ENCODE measurements at regions not wholly inside any gene's neighbourhood (a gene's known extent, or its start where the extent isn't known, plus 50 kb on each side); places are given as distances from the start of the nearest gene placed in this dataset.
"Not testable (repeated sequence)": the region's sequence is repeated elsewhere in the genome, so short reads cannot be mapped to it uniquely, and the experiment has no call there.

DNA sequence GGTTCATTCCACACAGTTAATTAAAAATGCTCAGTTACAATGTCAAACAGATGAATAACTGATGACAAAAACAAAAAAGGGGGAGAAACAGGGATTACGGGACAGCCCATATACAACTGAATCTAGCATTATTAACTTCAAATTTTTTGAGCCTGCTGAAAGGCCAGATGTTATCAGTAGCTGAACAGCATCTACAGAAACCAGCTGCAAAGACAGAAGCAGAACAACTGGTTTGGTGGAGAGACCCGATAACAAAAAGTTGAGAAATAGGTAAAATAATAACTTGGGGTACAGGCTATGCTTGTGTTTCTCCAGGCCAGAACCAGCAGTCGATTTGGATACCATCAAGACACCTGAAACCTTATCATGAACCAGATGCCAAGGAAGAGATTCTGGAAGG lies 109.8 kb downstream of the SEPTIN7 start:
- not testable (repeated sequence) for DNase-seq

DNA sequence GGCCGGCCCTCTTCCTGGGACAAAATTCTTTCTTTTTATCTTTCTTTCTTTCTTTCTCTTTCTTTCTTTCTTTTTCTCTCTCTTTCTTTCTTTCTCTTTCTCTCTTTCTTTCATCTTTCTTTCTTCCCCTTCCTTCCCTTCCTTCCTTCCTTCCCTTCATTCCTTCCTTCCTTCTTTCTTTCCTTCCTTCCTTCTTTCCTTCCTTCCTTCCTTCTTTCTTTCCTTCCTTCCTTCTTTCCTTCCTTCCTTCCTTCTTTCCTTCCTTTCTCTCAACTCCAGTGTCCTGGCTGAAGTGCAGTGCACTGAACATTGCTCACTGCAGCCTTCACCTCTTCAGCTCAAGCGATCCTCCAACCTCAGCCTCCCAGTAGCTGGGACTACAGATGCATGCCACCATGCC lies 112.5 kb downstream of the SEPTIN7 start:
- not testable (repeated sequence) for DNase-seq

DNA sequence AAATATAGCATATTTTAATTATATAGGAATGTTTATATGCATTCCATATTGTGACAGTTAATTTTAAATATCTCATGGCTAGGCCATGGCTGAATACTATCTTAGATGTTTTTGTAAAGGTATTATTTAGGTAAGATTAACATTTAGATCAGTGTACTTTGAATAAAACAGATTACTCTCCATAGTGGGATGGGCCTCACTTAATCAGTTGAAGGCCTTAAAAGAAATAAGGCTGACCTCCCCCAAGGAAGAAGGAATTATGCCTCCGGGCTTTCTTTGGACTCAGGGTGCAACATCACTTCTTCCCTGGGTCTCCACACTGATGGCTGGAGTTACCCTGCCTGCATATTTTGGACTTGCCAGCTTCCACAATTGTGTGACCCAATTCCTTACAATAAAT lies 113.4 kb downstream of the SEPTIN7 start:
- not testable (repeated sequence) for DNase-seq

DNA sequence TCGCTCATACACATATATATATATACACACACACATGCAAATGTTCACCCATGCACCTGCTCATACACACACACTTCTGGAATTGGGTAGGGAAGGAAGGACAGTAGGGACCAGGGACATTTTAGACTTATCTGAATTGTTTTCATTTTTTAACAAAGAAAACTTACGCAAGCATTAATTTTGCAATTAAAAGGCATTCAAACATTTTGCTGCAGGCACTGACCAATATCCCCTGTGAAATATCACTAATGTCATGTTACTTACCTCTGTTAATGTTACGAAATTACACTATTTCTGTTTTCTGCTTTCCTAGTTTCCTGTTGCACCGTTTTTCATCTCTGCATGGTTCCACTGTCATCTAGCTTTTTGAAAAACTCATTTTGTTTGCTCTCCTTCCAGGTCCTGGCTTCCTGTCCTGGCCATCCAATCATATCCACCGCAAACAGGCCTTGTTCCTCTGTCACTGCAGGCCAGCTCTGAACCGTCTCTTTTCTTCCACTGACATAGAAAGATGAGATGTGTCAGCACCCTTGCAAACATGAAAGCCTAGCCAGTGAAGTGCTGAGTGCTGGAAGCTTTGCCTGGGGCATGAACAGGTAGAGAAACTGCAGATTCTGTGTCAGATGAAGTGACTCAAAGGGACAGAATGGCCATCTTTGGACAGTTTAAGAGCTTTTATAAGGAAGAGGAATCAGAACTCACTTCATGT lies 114.5 kb downstream of the SEPTIN7 start:
- DNase-seq, result not testable (repeated sequence)

DNA sequence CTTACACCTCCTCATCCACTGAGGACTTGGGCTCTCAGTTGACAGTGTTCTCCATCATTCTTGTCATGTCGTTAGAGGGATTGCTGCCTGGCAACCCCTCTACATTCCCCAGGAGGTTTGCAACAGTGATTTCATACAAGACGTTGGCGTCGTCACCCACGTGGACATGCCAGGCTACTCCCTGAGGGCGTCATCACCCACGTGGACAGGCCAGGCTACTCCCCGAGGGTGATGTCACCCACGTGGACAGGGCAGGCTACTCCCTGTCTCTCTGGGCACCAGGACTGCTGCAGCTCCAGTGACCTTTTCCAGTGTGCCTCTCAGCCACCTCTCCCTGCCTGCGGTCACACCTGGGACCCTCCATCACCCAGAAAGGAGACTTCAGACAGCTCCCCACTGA lies 117.4 kb downstream of the SEPTIN7 start:
- DNase-seq, result not testable (repeated sequence)

DNA sequence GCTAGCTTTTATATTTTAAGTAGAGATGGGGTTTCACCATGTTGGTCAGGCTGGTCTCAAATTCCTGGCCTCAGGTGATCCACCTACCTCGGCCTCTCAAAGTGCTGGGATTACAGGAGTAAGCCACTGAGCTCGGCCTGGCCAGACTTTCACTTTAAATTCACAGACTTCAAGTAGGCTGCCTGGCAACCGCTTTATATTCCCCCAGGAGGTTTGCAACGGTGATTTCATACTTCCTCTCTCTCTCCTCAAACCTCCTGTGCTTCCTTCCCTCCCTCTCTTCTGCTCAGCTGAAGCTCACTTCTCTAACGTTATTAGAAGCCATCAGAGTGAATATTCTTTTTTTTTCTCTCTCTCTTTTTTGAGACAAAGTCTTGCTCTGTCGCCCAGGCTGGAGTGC lies 118.8 kb downstream of the SEPTIN7 start:
- not testable (repeated sequence) for DNase-seq

DNA sequence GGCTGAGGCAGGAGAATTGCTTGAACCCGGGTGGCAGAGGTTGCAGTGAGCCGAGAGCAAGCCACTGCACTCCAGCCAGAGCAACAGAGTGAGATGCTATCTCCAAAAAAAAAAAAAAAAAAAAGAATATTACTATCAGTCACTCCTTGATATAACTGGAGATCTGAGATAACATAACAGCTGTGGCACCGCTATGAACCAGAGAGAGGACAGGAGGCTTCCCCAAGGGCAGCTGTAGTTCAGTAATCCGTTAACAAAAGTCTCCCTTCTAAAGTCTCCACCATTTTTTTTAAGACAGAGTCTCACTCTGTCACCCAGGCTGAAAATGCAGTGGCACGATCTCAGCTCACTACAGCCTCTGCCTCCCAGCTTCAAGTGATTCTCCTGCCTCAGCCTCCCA lies 120.5 kb downstream of the SEPTIN7 start:
- not testable (repeated sequence) for DNase-seq

DNA sequence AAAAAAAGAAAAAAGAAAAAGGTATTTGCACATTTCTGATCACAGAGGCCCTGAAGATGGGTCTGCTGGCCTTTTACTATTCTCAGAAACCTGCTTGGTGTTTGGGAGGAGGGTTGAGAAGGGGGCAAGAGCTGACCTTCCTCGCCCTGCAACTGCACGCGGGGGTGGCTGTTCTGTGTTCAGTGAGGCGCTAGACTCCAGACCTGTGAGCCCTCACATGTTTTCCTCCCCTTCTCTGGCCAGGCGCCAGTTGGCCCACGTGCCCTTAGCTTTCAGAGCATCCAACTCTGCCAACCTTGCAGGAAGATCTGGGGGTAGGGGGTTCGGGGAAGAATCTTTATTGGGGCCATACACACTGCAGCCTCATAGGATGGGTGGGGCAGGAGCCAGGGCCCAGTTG lies 123.8 kb downstream of the SEPTIN7 start:
- not testable (repeated sequence) for DNase-seq

DNA sequence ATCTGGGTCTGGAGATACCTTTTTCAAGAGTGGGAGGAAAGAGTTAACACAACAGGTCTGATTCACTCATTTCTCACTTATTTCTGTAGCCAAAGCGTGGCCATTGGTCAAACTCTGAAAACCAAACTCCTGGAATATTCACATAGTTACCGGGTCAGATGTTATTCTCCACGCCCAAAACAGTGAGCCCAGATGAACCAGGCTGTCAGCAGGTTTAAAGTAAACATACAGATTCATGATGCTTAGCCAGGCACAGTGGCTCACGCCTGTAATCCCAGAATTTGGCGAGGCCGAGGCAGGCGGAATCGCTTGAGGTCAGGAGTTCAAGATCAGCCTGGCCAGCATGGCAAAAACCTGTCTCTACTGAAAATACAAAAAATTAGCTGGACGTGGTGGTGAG lies 126.1 kb downstream of the SEPTIN7 start:
- DNase-seq, result not testable (repeated sequence)

DNA sequence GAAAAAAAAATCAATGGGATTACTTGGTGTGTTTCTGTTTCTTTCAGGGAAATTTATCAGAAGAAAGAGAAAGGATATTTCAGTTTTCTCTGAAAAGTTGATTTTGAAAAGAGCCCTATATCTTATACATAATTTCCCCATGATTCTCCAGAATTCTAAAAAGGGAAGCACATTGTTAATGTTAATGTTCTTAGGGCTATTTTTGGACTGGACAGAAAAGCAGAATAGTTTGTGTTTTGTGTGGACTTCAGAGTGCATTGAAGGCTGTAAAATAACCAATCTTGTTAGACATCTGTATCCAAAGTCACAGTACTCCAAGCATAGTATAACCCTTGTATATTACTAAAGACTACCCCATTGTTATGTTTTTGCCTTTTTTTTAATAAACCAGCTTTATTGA lies 130.3 kb downstream of the SEPTIN7 start:
- DNase-seq, result not testable (repeated sequence)

DNA sequence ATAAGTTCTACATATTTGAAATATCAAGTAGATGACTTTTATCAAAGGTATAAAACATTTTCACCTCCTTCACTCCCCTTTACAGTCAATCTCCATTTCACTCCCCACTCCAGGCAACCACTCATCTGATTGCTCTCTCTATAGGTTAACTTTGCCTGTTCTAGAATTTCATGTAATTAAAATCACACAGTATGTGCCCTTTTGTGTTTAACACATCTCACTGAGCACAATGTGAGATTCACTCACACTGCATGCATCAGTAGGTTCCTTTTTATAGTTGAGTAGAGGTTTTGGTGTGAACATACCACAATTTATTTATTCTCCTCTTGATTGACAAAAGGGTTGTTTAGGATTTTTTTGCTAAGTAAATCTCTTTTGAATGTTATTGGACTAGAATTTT lies 130.7 kb downstream of the SEPTIN7 start:
- DNase-seq, result not testable (repeated sequence)

DNA sequence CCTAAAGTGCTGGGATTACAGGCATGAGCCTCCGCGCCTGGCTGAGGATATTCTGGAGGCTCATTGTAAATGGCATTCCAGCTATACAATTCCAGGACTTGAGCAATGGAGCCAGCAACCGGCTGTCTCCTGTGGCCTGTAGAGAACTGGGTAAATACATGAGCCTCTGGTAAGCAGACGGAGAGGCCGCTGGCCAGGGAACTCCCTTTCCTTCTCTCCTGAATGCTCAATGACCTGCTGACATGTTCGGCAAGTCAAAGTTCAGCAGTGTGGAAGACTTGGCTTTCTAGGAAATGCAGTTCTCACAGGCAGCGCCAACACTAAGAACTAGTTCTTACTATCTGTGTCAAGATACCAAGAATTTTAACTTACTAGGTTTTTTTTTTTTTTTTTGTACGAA lies 139.8 kb downstream of the SEPTIN7 start:
- not testable (repeated sequence) for DNase-seq

DNA sequence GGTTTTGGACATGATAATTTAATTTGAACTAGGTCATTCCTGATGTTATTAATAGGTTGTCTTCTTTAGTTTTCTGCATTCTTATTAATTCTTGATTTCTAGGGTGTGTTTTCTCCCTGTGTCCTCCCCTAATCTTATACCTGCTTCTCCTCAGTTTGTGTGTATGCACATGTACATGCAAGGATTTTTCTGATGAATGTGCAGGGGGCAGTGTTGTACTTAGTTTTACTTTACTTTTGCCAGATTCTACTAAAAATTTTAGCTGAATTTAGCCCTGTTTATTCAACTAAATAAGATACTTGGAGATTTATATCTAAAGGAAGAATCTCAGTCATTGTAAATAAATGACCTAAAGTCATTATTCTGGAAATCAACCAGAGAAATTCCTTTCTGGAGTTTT lies 144.8 kb downstream of the SEPTIN7 start:
- DNase-seq, result not testable (repeated sequence)

DNA sequence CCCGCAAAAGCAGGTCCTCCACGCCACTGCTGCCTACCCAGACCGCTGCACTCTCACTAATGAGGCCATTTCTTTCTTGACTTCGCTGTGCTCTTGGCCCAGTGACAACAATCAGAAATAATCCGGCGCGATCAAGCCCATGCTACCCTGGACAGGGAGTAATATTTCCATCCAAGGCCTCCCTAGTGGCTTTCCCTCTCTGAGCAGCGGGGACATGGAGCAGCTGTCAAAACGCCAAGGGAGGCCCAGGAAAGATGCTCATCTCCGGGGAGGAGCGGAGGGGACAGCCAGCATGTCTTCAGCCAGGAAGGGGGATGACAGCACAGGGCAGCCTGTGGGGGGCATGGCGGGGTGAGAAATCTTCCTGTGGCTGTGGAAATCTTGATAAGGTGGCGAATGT lies 154.9 kb downstream of the SEPTIN7 start:
- not testable (repeated sequence) for DNase-seq

DNA sequence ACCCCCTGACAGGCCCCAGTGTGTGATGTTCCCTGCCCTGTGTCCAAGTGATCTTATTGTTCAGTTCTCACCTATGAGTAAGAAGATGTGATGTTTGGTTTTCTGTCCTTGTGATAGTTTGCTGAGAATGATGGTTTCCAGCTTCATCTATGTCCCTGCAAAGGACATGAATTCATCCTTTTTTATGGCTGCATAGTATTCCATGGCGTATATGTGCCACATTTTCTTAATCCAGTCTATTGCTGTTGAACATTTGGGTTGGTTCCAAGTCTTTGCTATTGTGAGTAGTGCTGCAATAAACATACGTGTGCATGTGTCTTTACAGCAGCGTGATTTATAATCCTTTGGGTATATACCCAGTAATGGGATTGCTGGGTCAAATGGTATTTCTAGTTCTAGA lies 156.1 kb downstream of the SEPTIN7 start:
- not testable (repeated sequence) for DNase-seq

DNA sequence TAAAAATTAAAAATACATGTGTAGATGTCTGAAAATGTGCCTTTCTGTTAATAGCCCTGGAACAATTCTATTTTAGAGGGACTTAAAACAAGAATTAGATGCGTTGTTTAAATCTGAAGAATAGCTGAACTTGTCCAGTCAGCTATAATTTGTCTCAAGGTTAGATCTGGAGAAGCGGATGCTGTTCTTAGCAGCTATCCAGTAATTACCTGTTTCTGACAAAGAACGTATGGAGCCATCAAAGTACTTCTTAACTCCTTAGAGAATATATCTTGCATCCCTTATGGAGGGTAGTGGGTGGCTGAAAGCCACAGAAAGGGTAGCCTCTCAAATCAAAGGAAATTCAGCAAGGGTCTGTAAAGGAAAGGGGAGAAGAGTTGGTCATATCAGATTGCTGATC lies 160.4 kb downstream of the SEPTIN7 start:
- not testable (repeated sequence) for DNase-seq

DNA sequence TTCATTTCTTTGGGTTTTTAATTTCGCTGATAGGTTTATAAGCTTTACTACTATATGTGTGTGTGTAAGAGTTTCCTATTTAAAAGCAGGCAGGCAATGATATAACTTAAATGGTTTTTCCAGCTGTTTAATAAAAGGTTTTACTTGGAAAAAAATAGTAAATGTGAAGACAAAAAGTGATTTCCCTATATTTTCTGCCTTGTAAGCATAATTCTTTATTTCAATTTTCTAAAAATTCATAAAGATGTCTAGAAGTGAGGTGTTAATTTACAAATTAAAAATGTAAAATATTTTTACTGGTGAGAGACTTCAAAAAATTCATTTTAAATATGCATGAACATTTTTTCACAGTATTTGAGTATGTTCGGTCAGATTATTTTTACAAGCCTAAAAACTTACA lies 161.8 kb downstream of the SEPTIN7 start:
- DNase-seq, result not testable (repeated sequence)

DNA sequence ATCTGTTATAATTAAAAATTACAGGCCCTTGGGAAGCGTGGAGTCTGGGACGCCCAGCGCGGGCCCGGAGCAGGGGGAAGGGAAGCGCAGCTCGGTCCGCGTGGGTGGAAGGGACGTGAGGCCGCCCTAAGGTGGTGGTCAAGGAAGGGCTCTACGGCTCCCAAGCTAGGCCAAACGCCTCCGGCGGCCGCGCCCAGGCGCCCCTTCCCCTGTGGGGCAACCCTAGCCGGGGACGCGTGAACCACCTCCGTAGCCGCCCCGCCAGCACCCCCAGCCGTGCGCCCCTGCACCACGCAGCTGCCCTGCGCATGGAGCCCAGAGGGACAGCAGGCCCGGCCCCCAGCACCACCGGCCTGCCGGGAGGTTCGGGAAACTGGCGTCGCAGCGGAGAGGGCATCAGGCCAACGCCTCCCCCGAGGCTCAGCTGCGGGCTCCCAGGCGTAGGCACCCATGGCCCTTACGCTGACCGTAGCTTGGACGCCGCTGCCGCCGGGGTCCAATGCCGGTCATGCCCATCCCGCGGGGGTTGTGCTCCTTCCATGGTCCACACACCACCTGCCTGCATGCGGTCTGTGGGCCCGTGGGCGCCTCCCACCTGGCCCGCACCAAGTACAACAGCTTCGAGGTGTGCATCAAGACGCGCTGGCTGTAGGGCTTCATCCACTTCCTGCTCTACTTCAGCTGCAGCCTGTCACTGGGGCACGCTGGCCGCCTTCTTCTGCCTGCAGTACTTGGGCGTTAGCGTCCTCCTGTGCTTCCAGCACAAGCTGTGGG lies 166.7 kb downstream of the SEPTIN7 start:
- no peak for DNase-seq

DNA sequence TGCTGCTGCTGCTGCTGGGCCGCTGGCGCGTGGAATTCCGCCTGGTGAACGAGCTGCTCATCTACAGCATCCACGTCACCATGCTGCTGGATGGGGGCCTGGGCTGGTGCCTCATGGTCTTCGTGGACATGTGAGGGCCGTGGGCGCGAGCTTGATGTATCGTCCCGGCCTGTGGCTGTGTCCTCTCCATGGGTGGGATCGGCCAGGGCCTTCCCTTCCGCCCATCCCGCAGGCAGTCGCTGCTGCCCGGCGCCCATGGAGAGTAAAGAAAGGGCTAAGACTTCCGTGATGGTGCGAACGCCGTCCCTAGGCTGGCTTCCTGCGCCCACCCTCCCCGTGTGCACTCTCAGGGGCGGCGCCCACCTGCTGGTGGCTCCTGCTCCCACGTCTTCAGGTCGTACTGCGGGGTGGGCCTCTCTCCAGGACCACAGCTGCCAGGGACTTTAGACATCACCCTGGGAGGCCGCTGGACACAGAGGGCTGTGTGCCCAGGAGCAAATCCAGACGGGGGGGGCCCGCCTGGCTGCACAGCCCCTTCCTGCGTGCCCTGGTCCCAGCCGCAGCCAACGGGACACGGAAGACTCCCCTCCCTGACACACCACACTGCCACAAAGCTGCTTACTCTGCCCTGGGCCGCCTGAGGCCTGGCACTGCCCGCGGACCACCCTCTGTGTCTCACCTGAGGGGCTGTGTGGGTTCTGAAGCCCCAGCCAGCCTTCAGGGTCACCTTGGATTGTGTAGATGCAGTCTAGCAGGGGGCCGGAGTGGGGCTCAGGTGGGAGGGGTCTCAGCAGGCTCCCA lies 167.5 kb downstream of the SEPTIN7 start:
- no peak for DNase-seq

DNA sequence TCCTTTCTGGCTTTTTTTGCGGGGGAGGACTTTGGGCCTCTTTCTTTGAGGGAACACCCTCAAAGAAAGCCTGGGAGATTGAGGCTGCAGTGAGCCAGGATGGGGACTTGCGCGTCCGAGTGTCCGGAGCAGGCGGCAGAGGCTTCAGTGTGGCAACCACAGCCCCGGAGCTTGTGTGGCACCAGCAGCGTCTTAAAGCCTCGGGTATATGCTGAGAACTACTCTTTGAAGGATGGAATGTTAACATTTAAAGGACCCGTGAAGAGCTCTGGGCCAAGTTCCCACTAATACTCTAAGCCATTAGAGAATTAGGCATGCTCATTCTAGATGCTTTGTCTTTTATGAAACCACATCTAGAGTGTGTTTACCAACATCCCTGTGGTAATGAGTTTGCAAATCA lies 168.2 kb downstream of the SEPTIN7 start:
- DNase-seq, result no peak

DNA sequence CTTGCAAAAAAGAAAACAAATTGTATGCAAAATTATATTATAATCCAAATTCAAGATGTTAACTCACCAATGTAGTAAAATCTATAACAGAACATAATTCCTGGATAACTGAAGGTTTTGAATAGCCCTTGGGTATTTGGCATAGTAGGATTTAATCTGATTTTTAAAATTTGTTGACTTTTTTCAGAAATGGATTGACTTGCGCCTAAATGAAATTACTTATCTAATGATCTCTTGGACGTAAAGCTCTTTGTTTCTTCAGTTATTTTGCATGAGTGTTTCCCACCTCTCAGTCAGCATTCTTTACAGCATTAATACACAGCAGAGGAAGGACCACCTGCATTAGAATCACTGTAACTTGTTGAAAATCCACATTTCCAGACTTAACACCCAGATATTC lies 169.6 kb downstream of the SEPTIN7 start:
- no peak for DNase-seq

DNA sequence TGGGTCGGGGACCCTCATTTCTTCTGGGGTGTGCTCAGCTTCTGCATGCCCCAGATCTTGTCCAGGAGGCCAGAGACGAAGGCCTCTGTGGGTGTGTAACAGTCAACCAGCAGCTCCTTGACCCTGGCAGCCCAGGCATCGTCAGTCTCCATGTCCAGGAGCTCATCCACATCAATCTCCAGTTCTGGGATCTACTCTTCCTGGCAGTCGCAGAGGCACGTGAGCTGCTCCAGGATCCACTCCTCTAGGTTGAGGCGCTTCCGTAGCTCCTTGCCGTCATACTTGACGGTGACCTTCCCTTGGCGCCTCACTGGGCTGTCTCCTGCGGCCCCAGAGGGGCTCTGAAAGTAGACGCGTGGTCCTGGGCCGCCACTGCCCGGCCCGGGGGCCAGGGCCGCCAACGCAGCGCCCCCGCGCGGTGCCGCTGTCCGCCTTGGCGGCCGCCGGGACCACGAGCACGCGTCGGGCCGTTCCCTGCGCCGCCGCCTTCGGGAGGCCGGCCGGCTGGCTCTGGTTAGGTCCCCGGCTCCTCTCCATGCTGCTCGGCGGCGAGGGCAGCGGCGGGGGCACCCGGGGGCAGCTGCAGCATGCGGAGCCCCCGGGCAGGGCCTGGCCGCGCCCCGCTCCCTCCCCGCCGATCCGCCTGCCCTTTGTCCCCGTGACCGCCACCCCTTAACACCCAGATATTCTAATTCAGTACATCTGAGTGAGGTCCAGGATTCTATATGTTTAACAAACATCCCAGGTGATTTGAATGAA lies 170.5 kb downstream of the SEPTIN7 start:
- DNase-seq, result no peak
